BLaER1 (cell line): ENCODE measurements at regions not wholly inside any gene's neighbourhood (a gene's known extent, or its start where the extent isn't known, plus 50 kb on each side); places are given as distances from the start of the nearest gene placed in this dataset.

Experiments used
- H3K27ac ChIP-seq: shearing (Covaris generic); formaldehyde crosslinking; 2 replicates; pipeline ENCODE4 v1.8.1; 2022
- H3K27me3 ChIP-seq: shearing (Covaris generic); formaldehyde crosslinking; 2 replicates; pipeline ENCODE4 v1.8.1; 2022
- H3K36me3 ChIP-seq: shearing (Covaris generic); formaldehyde crosslinking; 2 replicates; pipeline ENCODE4 v1.8.1; 2022
- H3K4me1 ChIP-seq: shearing (Covaris generic); formaldehyde crosslinking; 2 replicates; pipeline ENCODE4 v1.8.1; 2022
- H3K4me2 ChIP-seq: shearing (Covaris generic); formaldehyde crosslinking; 2 replicates; pipeline ENCODE4 v1.8.1; 2022
- H3K4me3 ChIP-seq: shearing (Covaris generic); formaldehyde crosslinking; 2 replicates; pipeline ENCODE4 v1.8.1; 2022
- H3K9ac ChIP-seq: shearing (Covaris generic); formaldehyde crosslinking; 2 replicates; pipeline ENCODE4 v1.8.1; 2022
- H3K9me3 ChIP-seq: shearing (Covaris generic); formaldehyde crosslinking; 2 replicates; pipeline ENCODE4 v1.8.1; 2022
- H4K20me1 ChIP-seq: shearing (Covaris generic); formaldehyde crosslinking; 2 replicates; pipeline ENCODE4 v1.8.1; 2022
- Cebpa-rat ChIP-seq: shearing (Covaris generic); IDR thresholded peaks from 2 replicates; pipeline ENCODE4 v1.8.1; 2022

DNA sequence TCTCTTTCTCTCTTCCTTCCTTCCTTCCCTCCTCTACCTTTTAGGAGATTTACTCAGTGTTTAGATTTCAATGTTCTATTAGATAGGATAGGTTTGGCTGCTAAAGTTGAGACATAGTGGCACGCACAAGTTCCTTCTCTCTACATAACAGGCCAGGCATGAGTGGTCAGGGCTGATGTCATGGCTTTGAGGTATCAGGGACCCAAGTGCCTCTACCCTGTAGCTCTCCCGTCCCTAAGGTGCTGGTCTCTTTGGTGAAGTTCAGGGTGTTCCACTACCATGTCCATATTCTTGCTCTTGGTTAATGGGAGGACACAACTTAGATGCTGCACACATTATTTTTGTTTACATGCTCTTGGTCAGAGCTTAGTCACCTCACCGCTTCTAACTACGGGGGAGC is 245.3 kb downstream of the QKI start:
- Histone ChIP-seq H3K4me1 (peaks cover 20% of the 10 kb centered on the region), H3K27ac (no peak overlapping the region), H3K36me3 (no peaks in the 10 kb centered on the region), H3K4me3 (no peak overlapping the region), H3K9me3 (no peaks in the 10 kb centered on the region), H3K9ac (no peak overlapping the region), H4K20me1 (no peaks in the 10 kb centered on the region), H3K4me2 (no peak overlapping the region), H3K27me3 (no peaks in the 10 kb centered on the region)
- no peak for TF ChIP-seq Cebpa-rat

DNA sequence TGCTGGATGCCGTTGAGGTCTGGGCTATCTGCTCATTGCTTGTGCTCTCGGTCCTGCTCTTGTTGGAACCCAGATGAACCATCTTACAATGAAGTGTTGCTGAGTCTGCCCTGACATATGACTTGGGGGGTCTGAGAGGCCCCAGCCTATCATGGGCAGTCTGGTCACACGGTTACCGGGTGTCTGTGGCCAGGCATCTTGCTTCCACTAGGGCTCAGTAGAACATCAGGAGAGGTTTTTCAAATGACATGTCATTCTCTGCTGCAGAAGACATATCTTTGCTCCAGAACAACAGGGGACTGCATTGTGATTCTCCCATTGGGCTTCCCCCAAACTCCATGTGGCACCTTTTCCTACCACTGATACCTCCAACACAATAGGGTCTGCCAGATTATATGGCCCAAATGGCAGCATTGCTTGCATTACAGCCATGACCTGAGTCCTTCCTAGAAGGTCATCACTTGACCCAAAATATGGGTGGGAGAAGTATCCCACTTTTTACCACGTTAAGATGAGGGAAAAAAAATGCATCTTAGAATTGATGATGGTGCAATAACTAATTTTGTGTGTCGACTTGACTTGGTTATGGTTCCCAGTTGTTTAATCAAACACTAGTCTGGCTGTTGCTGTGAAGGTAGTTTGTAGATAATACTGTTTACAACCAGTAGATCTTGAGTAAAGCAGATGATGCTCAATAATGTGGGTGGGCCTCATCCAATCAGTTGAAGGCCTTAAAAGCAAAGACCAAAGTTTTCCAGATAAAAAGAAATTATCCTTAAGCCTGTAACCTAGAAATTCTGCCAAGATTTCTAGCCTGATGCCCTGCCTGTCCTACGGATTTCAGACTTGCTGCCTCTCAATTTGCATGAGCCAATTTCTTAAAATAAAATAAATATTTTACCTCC is 241.0 kb downstream of the QKI start:
- Histone ChIP-seq H3K27ac (no peak overlapping the region), H3K27me3 (no peaks in the 10 kb centered on the region), H4K20me1 (no peaks in the 10 kb centered on the region), H3K4me2 (no peak overlapping the region), H3K9ac (no peak overlapping the region), H3K36me3 (no peaks in the 10 kb centered on the region), H3K9me3 (no peaks in the 10 kb centered on the region), H3K4me3 (no peak overlapping the region), H3K4me1 (0 out of 2 replicates have a peak, but pooled peaks cover under 1% of the 10 kb centered on the region)
- no peak for TF ChIP-seq Cebpa-rat

DNA sequence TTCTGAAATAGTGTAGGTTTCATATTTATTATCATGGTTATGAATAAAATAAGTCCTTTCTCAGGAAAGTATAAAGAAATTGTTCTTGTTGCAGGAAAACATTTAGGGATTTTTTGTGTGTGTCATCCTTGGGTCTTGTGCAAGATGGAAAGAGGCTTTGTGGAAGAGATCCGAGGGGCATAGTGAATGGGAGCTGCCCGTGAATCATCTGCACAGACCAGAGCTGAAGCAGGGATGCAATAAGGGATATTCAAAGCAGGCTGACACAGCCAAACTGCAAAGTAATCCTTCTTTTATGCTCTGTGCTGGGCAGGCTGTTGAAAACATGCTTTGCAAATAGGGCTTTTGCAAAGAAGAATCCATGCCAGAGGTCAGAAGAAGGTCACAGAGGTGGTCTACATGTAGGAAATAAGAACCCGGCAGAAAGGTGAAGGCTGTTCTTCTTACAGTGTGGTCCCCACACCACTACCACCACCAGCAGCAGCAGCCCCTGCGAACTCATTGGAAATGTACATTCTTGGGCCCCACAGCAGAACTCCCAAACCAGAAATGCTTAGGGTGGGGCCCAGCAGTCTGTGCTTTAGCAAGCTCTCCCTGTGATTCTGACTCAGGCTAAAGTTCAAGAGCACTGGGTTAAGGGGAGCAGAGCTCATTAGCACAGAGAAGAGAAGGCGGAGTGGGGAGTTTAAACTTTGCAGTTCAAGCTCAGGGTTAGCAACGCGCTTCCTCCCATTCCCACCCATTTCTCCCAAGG is 237.6 kb downstream of the QKI start:
- H3K9ac ChIP-seq, result no peak overlapping the region
- TF ChIP-seq Cebpa-rat, result no peak
- no peak overlapping the region for H3K4me2 ChIP-seq
- no peaks in the 10 kb centered on the region for H3K4me1 ChIP-seq
- H3K27me3 ChIP-seq, result no peaks in the 10 kb centered on the region
- no peaks in the 10 kb centered on the region for H4K20me1 ChIP-seq
- no peak overlapping the region for H3K4me3 ChIP-seq
- no peaks in the 10 kb centered on the region for H3K9me3 ChIP-seq
- no peaks in the 10 kb centered on the region for H3K36me3 ChIP-seq
- H3K27ac ChIP-seq, result no peak overlapping the region

DNA sequence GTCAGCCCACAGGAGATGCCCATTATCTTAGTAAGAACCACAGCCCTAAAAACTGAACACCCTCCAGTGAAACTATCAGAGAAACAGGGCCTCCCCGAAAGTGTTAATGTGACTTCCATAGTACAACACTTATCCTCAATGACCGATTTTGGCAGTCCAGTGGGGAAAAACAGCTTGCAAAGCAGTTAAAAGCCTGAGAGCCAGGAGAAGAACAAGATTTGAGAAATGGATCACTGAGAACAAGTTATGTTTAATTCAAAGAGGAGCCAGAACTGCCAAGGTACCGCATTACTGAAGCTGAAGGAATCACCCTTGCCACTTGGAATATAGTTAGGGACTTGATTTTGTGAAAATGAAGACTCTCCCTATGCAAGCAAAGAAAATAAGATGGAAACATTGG is 236.9 kb downstream of the QKI start:
- H3K9ac ChIP-seq, result no peak overlapping the region
- TF ChIP-seq Cebpa-rat, result no peak
- no peaks in the 10 kb centered on the region for H3K9me3 ChIP-seq
- H4K20me1 ChIP-seq, result no peaks in the 10 kb centered on the region
- H3K27me3 ChIP-seq, result no peaks in the 10 kb centered on the region
- no peak overlapping the region for H3K4me3 ChIP-seq
- no peaks in the 10 kb centered on the region for H3K36me3 ChIP-seq
- H3K4me2 ChIP-seq, result no peak overlapping the region
- no peak overlapping the region for H3K27ac ChIP-seq
- no peaks in the 10 kb centered on the region for H3K4me1 ChIP-seq

DNA sequence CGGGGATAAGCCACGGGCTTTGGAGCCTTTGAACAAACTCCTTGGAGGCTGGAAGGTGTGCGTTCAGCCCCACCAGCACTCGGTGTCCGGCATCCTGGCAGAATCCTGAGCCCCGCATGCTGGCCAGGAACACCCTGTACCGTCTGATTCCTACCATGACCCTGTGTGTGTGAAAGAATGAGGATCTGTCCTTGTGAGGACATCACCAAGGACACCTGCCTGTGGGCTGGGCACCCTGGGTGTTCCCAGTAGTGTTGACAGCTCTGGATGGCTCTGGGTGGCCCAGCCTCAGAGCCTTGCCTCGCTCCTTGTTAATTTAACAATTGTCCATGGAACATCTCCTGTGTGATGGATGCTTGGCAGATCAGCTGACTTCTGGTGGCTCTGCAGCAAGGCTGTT is 234.3 kb downstream of the QKI start:
- H3K27me3 ChIP-seq, result no peaks in the 10 kb centered on the region
- no peaks in the 10 kb centered on the region for H3K4me1 ChIP-seq
- TF ChIP-seq Cebpa-rat, result no peak
- no peak overlapping the region for H3K27ac ChIP-seq
- H3K9ac ChIP-seq, result no peak overlapping the region
- H3K4me3 ChIP-seq, result no peak overlapping the region
- no peaks in the 10 kb centered on the region for H3K9me3 ChIP-seq
- no peaks in the 10 kb centered on the region for H4K20me1 ChIP-seq
- H3K4me2 ChIP-seq, result no peak overlapping the region
- no peaks in the 10 kb centered on the region for H3K36me3 ChIP-seq

DNA sequence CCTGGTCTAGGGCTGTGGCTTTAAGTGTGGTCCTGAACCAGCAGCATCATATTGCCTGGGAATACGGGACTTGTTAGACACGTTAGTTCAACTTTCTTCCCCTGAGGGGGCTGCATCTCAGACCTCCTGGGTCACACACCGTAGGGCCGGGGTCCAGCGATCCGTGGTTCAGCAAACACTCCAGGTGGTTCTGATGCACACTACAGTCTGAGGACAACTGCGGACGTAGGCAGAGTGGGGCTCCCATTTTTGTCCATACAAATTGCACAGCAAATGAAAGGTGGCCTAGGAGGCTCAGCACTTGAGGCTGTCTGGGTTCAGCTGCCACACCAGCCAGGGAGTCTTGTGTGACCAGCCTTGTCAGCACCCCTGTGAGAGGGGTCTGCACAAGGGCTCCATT is 233.1 kb downstream of the QKI start:
- Histone ChIP-seq H3K4me2 (no peak overlapping the region), H3K4me3 (no peak overlapping the region), H3K9ac (no peak overlapping the region), H3K36me3 (no peaks in the 10 kb centered on the region), H4K20me1 (no peaks in the 10 kb centered on the region), H3K27ac (no peak overlapping the region), H3K4me1 (no peaks in the 10 kb centered on the region), H3K9me3 (no peaks in the 10 kb centered on the region), H3K27me3 (no peaks in the 10 kb centered on the region)
- no peak for TF ChIP-seq Cebpa-rat

DNA sequence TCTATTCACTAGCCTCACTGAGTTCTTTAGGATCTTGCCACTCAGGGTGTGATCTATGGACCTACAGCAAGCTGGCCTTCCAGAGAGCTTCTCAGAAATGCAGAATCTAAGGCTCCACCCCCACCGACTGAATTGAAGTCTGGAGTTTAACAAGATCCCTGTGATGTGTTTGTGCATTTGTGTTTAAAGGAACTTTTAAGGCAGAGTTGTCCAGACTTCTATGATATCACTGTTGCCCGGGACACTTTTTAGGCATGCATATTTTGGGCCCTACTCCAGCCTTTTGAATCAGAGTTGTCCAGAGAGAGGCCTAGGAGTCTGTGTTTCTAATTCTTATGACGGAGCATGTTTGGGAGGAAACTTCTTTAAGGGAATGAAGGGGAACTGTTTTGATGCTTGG is 232.3 kb downstream of the QKI start:
- Histone ChIP-seq H3K36me3 (no peaks in the 10 kb centered on the region), H4K20me1 (no peaks in the 10 kb centered on the region), H3K27ac (no peak overlapping the region), H3K9me3 (no peaks in the 10 kb centered on the region), H3K4me2 (no peak overlapping the region), H3K27me3 (no peaks in the 10 kb centered on the region), H3K4me1 (no peaks in the 10 kb centered on the region), H3K4me3 (no peak overlapping the region), H3K9ac (no peak overlapping the region)
- no peak for TF ChIP-seq Cebpa-rat

DNA sequence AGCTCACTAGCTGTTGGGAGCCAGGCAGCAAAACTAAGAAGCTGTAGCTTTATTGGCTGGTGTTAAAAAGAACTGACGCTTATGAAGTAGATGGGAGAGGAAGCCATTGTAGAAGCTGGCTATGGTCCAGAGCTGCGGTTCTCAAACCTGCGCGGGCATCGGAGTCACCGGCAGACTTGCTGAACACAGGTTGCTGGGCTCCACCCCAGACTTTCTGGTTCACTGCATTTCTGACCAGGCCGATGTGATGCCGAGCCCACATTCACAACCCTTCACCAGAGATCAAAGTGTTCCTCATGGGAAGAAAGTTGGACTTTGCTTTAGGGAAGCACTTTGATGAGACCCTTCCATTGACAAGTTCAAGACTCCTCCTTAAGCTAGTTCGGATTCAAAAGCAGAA is 231.6 kb downstream of the QKI start:
- H3K9ac ChIP-seq, result no peak overlapping the region
- H3K27me3 ChIP-seq, result no peaks in the 10 kb centered on the region
- H4K20me1 ChIP-seq, result no peaks in the 10 kb centered on the region
- H3K4me2 ChIP-seq, result no peak overlapping the region
- no peaks in the 10 kb centered on the region for H3K4me1 ChIP-seq
- no peaks in the 10 kb centered on the region for H3K36me3 ChIP-seq
- H3K4me3 ChIP-seq, result no peak overlapping the region
- TF ChIP-seq Cebpa-rat, result no peak
- no peaks in the 10 kb centered on the region for H3K9me3 ChIP-seq
- H3K27ac ChIP-seq, result no peak overlapping the region

DNA sequence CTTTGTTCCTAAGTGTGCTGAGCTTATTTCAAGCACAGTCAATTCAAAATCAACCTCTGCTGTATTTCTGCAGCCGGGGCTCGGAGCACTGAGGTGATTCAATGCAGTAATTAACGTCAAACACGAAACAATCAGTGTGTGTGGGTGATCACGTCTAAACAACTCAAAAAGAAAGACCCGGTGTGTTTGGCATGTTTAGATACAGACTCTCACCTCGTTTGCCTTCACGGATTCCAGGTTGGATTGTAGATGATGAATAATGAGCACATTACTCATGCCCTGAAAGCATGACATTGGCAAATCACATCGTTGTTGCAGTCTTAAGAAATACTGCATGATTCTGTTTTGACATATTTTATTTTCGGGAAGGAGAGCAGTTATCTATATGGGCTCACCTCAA is 231.0 kb downstream of the QKI start:
- Histone ChIP-seq H4K20me1 (no peaks in the 10 kb centered on the region), H3K9ac (no peak overlapping the region), H3K4me1 (no peaks in the 10 kb centered on the region), H3K36me3 (no peaks in the 10 kb centered on the region), H3K27ac (no peak overlapping the region), H3K27me3 (no peaks in the 10 kb centered on the region), H3K4me2 (no peak overlapping the region), H3K4me3 (no peak overlapping the region), H3K9me3 (no peaks in the 10 kb centered on the region)
- no peak for TF ChIP-seq Cebpa-rat

DNA sequence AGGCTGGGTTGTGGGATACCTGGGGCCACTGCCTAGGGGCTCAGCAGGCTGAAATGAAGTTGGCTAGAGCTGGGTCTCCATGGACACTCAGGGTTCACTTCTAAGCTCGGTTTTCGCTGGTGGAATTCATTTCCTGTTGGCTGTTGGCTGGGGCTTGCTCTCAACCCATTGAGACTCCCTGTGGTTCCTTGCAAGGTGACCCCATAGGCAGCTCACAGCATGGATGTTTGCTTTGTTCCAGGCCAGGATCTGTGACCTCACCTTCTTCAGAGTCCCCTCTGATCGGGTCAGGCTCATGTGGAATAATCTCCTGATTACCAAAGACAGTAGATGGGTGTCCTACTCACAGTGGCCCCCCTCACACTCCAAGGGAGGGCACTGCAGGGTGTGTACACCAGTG is 229.3 kb downstream of the QKI start:
- no peaks in the 10 kb centered on the region for H3K9me3 ChIP-seq
- no peaks in the 10 kb centered on the region for H3K4me1 ChIP-seq
- H3K27me3 ChIP-seq, result no peaks in the 10 kb centered on the region
- H3K4me3 ChIP-seq, result no peak overlapping the region
- no peak overlapping the region for H3K27ac ChIP-seq
- H3K36me3 ChIP-seq, result no peaks in the 10 kb centered on the region
- no peaks in the 10 kb centered on the region for H4K20me1 ChIP-seq
- no peak overlapping the region for H3K4me2 ChIP-seq
- H3K9ac ChIP-seq, result no peak overlapping the region
- no peak for TF ChIP-seq Cebpa-rat
